WERI-Rb-1 (cell line): ENCODE measurements at regions not wholly inside any gene's neighbourhood (a gene's known extent, or its start where the extent isn't known, plus 50 kb on each side); places are given as distances from the start of the nearest gene placed in this dataset.
"Not testable (repeated sequence)": the region's sequence is repeated elsewhere in the genome, so short reads cannot be mapped to it uniquely, and the experiment has no call there.

Source experiments
- DNase-seq: peaks from one replicate; pipeline ENCODE4 v3.0.0-alpha.2; 2020
- H3K27ac ChIP-seq: fragments of 250-450 bp; sonication (Bioruptor Pico); 2 replicates; pipeline ENCODE4 v1.5.1; 2020; ENCODE audit warnings: mild to moderate bottlenecking, moderate library complexity
- H3K27me3 ChIP-seq: fragments of 250-450 bp; sonication (Bioruptor Pico); 2 replicates; pipeline ENCODE4 v1.5.1; 2021; ENCODE audit warnings: mild to moderate bottlenecking, low read depth, moderate library complexity; ENCODE audit not compliant: insufficient read depth, severe bottlenecking
- H3K36me3 ChIP-seq: fragments of 250-450 bp; sonication (Bioruptor Pico); 2 replicates; pipeline ENCODE4 v1.5.1; 2020; ENCODE audit warnings: mild to moderate bottlenecking, moderate library complexity
- H3K4me3 ChIP-seq: 2 replicates; pipeline ENCODE4 v1.5.1; 2011; ENCODE audit warnings: low read depth, mild to moderate bottlenecking, control low read depth, low read length
- H3K9me3 ChIP-seq: fragments of 250-450 bp; sonication (Bioruptor Pico); 2 replicates; pipeline ENCODE4 v1.5.1; 2021; ENCODE audit warnings: mild to moderate bottlenecking, moderate library complexity; ENCODE audit not compliant: severe bottlenecking
- CTCF ChIP-seq: IDR thresholded peaks from 2 replicates; pipeline ENCODE4 v1.5.1; 2011; ENCODE audit warnings: low read depth, mild to moderate bottlenecking, control low read depth, inconsistent platforms, low read length

GRCh38 chr6:15885624-15886023 is 222.8 kb upstream of the DTNBP1 start:
- Histone ChIP-seq H3K9me3 (peaks cover 2% of the 10 kb centered on the region), H3K36me3 (no peaks in the 10 kb centered on the region), H3K27me3 (no peaks in the 10 kb centered on the region), H3K27ac (no peak overlapping the region), H3K4me3 (no peak overlapping the region)
- DNase-seq = no peak
- no peak for TF ChIP-seq CTCF

- not testable (repeated sequence) for H3K4me3 ChIP-seq, DNase-seq
Measured at GRCh38 chr6:15883593-15883992, 220.8 kb upstream of the DTNBP1 start.

GRCh38 chr6:15882915-15883314 is 220.1 kb upstream of the DTNBP1 start:
- no peaks in the 10 kb centered on the region for H3K27me3 ChIP-seq
- H3K27ac ChIP-seq = no peak overlapping the region
- no peaks in the 10 kb centered on the region for H3K36me3 ChIP-seq
- DNase-seq = no peak
- TF ChIP-seq CTCF = no peak
- H3K9me3 ChIP-seq = peaks cover 2% of the 10 kb centered on the region
- no peak overlapping the region for H3K4me3 ChIP-seq

More at GRCh38 chr6:15883593-15883992, 220.8 kb upstream of the DTNBP1 start:
- H3K9me3 ChIP-seq, H3K27ac ChIP-seq, H3K27me3 ChIP-seq, H3K36me3 ChIP-seq: not testable (repeated sequence)

GRCh38 chr6:15882345-15882744 is 219.5 kb upstream of the DTNBP1 start:
- Histone ChIP-seq H3K36me3 (no peaks in the 10 kb centered on the region), H3K27me3 (no peaks in the 10 kb centered on the region), H3K27ac (no peak overlapping the region), H3K9me3 (peaks cover 2% of the 10 kb centered on the region), H3K4me3 (no peak overlapping the region)
- no peak for TF ChIP-seq CTCF
- no peak for DNase-seq

GRCh38 chr6:15881150-15881549 is 218.3 kb upstream of the DTNBP1 start:
- H3K36me3 ChIP-seq = no peaks in the 10 kb centered on the region
- H3K4me3 ChIP-seq = no peak overlapping the region
- no peaks in the 10 kb centered on the region for H3K27me3 ChIP-seq
- H3K9me3 ChIP-seq = peaks cover 2% of the 10 kb centered on the region
- TF ChIP-seq CTCF = no peak
- DNase-seq = no peak
- no peak overlapping the region for H3K27ac ChIP-seq

GRCh38 chr6:15880262-15880973 is 217.6 kb upstream of the DTNBP1 start:
- Histone ChIP-seq H3K36me3 (no peaks in the 10 kb centered on the region), H3K9me3 (no peaks in the 10 kb centered on the region), H3K4me3 (no peak overlapping the region), H3K27me3 (no peaks in the 10 kb centered on the region), H3K27ac (no peak overlapping the region)
- TF ChIP-seq CTCF = no peak
- no peak for DNase-seq
